SU-DHL-6 (cell line): ENCODE measurements at regions not wholly inside any gene's neighbourhood (a gene's known extent, or its start where the extent isn't known, plus 50 kb on each side); places are given as distances from the start of the nearest gene placed in this dataset.

ENCODE experiments used
- EZH2phosphoT487 ChIP-seq: fragments of 200-600 bp; sonication (generic), shearing (Covaris generic); conservative IDR thresholded peaks from 2 replicates; pipeline ENCODE4 v1.6.1; 2018; ENCODE audit warnings: mild to moderate bottlenecking, antibody characterized with exemption, low read length, moderate library complexity, mixed read lengths
- TF ChIP-seq, protein P1 (sequence below): fragments of 200-600 bp; sonication (generic); IDR thresholded peaks from one replicate; pipeline ENCODE4 v1.5.1; 2017; ENCODE audit warnings: antibody characterized with exemption, mild to moderate bottlenecking, low read length, moderate library complexity; ENCODE audit not compliant: insufficient read depth, poor library complexity, severe bottlenecking

DNA sequence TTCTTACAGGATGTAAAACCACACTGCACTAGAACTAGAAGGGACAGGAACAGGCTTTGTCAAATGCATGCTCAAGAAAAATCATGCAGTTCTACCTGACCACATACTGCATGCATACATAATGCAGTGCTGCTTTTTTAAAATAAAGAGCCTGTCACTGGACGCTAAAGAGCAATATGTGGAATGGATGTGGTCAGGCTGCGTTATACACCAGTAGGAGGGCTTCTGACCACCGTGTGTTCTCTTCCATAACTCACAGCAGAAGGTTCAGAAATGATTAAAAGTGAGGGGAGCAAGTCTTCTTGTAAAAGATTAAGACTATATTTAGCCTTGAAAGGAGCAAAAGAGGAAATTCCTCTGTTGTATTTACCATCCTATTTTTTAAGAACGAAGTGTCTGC lies 392.0 kb downstream of the EMP1 start:
- TF ChIP-seq, protein P1, sequence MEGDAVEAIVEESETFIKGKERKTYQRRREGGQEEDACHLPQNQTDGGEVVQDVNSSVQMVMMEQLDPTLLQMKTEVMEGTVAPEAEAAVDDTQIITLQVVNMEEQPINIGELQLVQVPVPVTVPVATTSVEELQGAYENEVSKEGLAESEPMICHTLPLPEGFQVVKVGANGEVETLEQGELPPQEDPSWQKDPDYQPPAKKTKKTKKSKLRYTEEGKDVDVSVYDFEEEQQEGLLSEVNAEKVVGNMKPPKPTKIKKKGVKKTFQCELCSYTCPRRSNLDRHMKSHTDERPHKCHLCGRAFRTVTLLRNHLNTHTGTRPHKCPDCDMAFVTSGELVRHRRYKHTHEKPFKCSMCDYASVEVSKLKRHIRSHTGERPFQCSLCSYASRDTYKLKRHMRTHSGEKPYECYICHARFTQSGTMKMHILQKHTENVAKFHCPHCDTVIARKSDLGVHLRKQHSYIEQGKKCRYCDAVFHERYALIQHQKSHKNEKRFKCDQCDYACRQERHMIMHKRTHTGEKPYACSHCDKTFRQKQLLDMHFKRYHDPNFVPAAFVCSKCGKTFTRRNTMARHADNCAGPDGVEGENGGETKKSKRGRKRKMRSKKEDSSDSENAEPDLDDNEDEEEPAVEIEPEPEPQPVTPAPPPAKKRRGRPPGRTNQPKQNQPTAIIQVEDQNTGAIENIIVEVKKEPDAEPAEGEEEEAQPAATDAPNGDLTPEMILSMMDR: no peak
- TF ChIP-seq EZH2phosphoT487: no peak
